ENCODE measurements at regions not wholly inside any gene's neighbourhood (a gene's known extent, or its start where the extent isn't known, plus 50 kb on each side); places are given as distances from the start of the nearest gene placed in this dataset.

- in situ Hi-C loops (cut with HindIII; ENCODE audit: low pct_ligation_motif_present, low sequenced_read_pairs) = no loop called here
- Histone ChIP-seq H3K4me3 (ENCODE audit: low read depth, low read length) (no peak overlapping the region), H3K27me3 (replicated peaks) (no peaks in the 10 kb centered on the region), H3K27ac (no peak overlapping the region), H3K36me3 (replicated peaks) (no peaks in the 10 kb centered on the region)
- no peak for TF ChIP-seq CTCF (IDR thresholded peaks at IDR 0.05; ENCODE audit: low read depth, low read length, missing control alignments)
- DNase-seq = no peak
Measured at GRCh38 chr18:44497311-44497710, 183.4 kb upstream of the SETBP1 start.

- in situ Hi-C loops (cut with HindIII; ENCODE audit: low pct_ligation_motif_present, low sequenced_read_pairs) = no loop called here
- Histone ChIP-seq H3K36me3 (replicated peaks) (no peaks in the 10 kb centered on the region), H3K4me3 (ENCODE audit: low read depth, low read length) (no peak overlapping the region), H3K27me3 (replicated peaks) (no peaks in the 10 kb centered on the region), H3K27ac (no peak overlapping the region)
- no peak for TF ChIP-seq CTCF (IDR thresholded peaks at IDR 0.05; ENCODE audit: low read depth, low read length, missing control alignments)
- DNase-seq = no peak
Measured at GRCh38 chr18:44497757-44498490, 182.8 kb upstream of the SETBP1 start.

DNA sequence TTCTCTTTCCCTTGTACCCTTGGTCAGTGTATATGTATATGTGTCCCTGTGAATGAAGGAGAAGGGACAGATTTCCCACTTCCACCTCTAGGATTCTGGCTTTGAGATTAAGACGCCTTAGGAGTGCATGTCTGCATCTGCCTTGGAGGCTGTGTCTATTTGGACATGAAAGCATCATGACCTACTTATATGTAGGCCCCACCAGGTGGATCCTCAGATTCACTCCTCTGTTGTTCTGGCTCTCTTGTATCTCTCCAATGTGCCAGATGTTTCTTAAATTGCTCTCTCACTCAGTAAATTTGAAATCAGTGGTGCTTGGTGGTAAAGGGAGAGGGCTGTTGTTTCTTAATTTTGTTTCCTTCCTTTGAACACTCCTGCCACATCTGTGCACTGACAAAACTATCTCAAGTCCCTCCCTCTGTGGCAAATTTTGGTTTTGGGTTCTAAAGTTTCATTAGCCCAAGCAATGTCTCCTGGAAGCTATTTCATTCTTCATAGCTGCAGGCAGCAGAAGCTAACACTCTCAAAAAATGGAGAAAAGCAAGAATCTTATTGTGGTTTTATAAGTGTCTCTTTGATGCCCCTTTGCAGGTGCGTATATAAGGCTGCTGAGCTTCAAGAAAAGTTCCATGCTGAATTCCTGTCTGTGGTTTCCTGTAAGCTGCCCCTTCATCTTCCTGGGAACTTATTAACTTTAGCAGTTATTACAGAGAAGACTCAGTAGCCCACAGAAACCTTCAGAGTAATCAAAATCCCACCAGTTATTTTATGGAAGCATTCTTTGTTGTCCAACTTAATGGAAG lies 179.7 kb upstream of the SETBP1 start:
- H3K36me3 ChIP-seq (replicated peaks) = no peaks in the 10 kb centered on the region
- no peaks in the 10 kb centered on the region for H3K27me3 ChIP-seq (replicated peaks)
- no peak for DNase-seq
- in situ Hi-C loops (cut with HindIII; ENCODE audit: low pct_ligation_motif_present, low sequenced_read_pairs) = no loop called here
- no peak for TF ChIP-seq CTCF (IDR thresholded peaks at IDR 0.05; ENCODE audit: low read depth, low read length, missing control alignments)
- H3K27ac ChIP-seq = no peak overlapping the region
- no peak overlapping the region for H3K4me3 ChIP-seq (ENCODE audit: low read depth, low read length)

- Histone ChIP-seq H3K36me3 (replicated peaks) (no peaks in the 10 kb centered on the region), H3K27me3 (replicated peaks) (no peaks in the 10 kb centered on the region), H3K27ac (no peak overlapping the region), H3K4me3 (ENCODE audit: low read depth, low read length) (no peak overlapping the region)
- TF ChIP-seq CTCF (IDR thresholded peaks at IDR 0.05; ENCODE audit: low read depth, low read length, missing control alignments) = no peak
- DNase-seq = no peak
- in situ Hi-C loops (cut with HindIII; ENCODE audit: low pct_ligation_motif_present, low sequenced_read_pairs) = no loop called here
Measured at GRCh38 chr18:44502221-44502620, 178.5 kb upstream of the SETBP1 start.

GRCh38 chr18:44502790-44503189 lies 177.9 kb upstream of the SETBP1 start:
- TF ChIP-seq CTCF (IDR thresholded peaks at IDR 0.05; ENCODE audit: low read depth, low read length, missing control alignments) = no peak
- no peaks in the 10 kb centered on the region for H3K36me3 ChIP-seq (replicated peaks)
- DNase-seq = no peak
- H3K4me3 ChIP-seq (ENCODE audit: low read depth, low read length) = no peak overlapping the region
- in situ Hi-C loops (cut with HindIII; ENCODE audit: low pct_ligation_motif_present, low sequenced_read_pairs) = no loop called here
- no peaks in the 10 kb centered on the region for H3K27me3 ChIP-seq (replicated peaks)
- H3K27ac ChIP-seq = no peak overlapping the region

Data from brain microvascular endothelial cell (primary cell).